ENCODE measurements at regions not wholly inside any gene's neighbourhood (a gene's known extent, or its start where the extent isn't known, plus 50 kb on each side); places are given as distances from the start of the nearest gene placed in this dataset.
A peak's percentile ranks its signal among the peaks of the same experiment; 100 is the strongest.
"Not testable (repeated sequence)": the region's sequence is repeated elsewhere in the genome, so short reads cannot be mapped to it uniquely, and the experiment has no call there.

GRCh38 chr10:36423821-36424248 lies 701.6 kb upstream of the ANKRD30A start:
- ATAC-seq (ENCODE audit: insufficient read depth, low FRiP score): no peak

GRCh38 chr10:36421992-36422391 lies 703.4 kb upstream of the ANKRD30A start:
- Histone ChIP-seq H3K27me3 (ENCODE audit: control insufficient read depth in 3 of 3, insufficient read depth in 3 of 3, low read length in 2 of 3) (no peaks in the 10 kb centered on the region), H3K27ac (ENCODE audit: low read depth in 1 of 2, low read length in 1 of 2) (no peak overlapping the region), H3K36me3 (ENCODE audit: control insufficient read depth in 4 of 4, insufficient read depth in 4 of 4, low read length in 4 of 4) (no peaks in the 10 kb centered on the region), H3K4me1 (ENCODE audit: control insufficient read depth in 5 of 5, insufficient read depth in 5 of 5, low read length in 5 of 5) (no peaks in the 10 kb centered on the region), H3K4me3 (no peak overlapping the region), H3K9me3 (ENCODE audit: control insufficient read depth in 4 of 4, insufficient read depth in 3 of 4, low read length in 3 of 4) (no peaks in the 10 kb centered on the region), H3K9ac (ENCODE audit: insufficient read depth in 1 of 2, low read length in 2 of 2) (no peak overlapping the region)
- no peak for DNase-seq
- TF ChIP-seq CTCF (IDR thresholded peaks at IDR 0.05; ENCODE audit: control extremely low read depth, extremely low read depth): no peak
- no peak for ATAC-seq (ENCODE audit: insufficient read depth, low FRiP score)

More at GRCh38 chr10:36423821-36424248, 701.6 kb upstream of the ANKRD30A start:
- peak in 1 of 3 donors; percentile 6 for DNase-seq
- Histone ChIP-seq H3K36me3 (ENCODE audit: control insufficient read depth in 4 of 4, insufficient read depth in 4 of 4, low read length in 4 of 4) (no peaks in the 10 kb centered on the region), H3K4me3 (no peak overlapping the region), H3K4me1 (ENCODE audit: control insufficient read depth in 5 of 5, insufficient read depth in 5 of 5, low read length in 5 of 5) (no peaks in the 10 kb centered on the region), H3K9me3 (ENCODE audit: control insufficient read depth in 4 of 4, insufficient read depth in 3 of 4, low read length in 3 of 4) (peaks cover 0 to 2% (median 0%) of the 10 kb centered on the region in 4 donors), H3K27ac (ENCODE audit: low read depth in 1 of 2, low read length in 1 of 2) (no peak overlapping the region), H3K27me3 (ENCODE audit: control insufficient read depth in 3 of 3, insufficient read depth in 3 of 3, low read length in 2 of 3) (no peaks in the 10 kb centered on the region), H3K9ac (ENCODE audit: insufficient read depth in 1 of 2, low read length in 2 of 2) (no peak overlapping the region)
- WGBS, 2 donors: 63 to 75% methylated on average over 3 of the region's 3 CpGs
- TF ChIP-seq CTCF (IDR thresholded peaks at IDR 0.05; ENCODE audit: control extremely low read depth, extremely low read depth): no peak

GRCh38 chr10:36416513-36416912 lies 708.9 kb upstream of the ANKRD30A start:
- ATAC-seq (ENCODE audit: insufficient read depth, low FRiP score) (no peak), DNase-seq (no peak)
- no peak overlapping the region for H3K27ac ChIP-seq (ENCODE audit: low read depth in 1 of 2, low read length in 1 of 2)
- WGBS, 2 donors: 37 to 39% methylated on average over 1 of the region's 1 CpG
- no peaks in the 10 kb centered on the region for H3K36me3 ChIP-seq (ENCODE audit: control insufficient read depth in 4 of 4, insufficient read depth in 4 of 4, low read length in 4 of 4)
- no peak overlapping the region for H3K4me3 ChIP-seq
- H3K4me1 ChIP-seq (ENCODE audit: control insufficient read depth in 5 of 5, insufficient read depth in 5 of 5, low read length in 5 of 5): no peaks in the 10 kb centered on the region
- H3K9ac ChIP-seq (ENCODE audit: insufficient read depth in 1 of 2, low read length in 2 of 2): no peak overlapping the region
- TF ChIP-seq CTCF (IDR thresholded peaks at IDR 0.05; ENCODE audit: control extremely low read depth, extremely low read depth): no peak
- H3K27me3 ChIP-seq (ENCODE audit: control insufficient read depth in 3 of 3, insufficient read depth in 3 of 3, low read length in 2 of 3): no peaks in the 10 kb centered on the region
- H3K9me3 ChIP-seq (ENCODE audit: control insufficient read depth in 4 of 4, insufficient read depth in 3 of 4, low read length in 3 of 4): peaks cover 0 to 5% (median under 1%) of the 10 kb centered on the region in 4 donors

GRCh38 chr10:36412942-36413341 lies 712.5 kb upstream of the ANKRD30A start:
- no peaks in the 10 kb centered on the region for H3K27me3 ChIP-seq (ENCODE audit: control insufficient read depth in 3 of 3, insufficient read depth in 3 of 3, low read length in 2 of 3)
- H3K36me3 ChIP-seq (ENCODE audit: control insufficient read depth in 4 of 4, insufficient read depth in 4 of 4, low read length in 4 of 4): no peaks in the 10 kb centered on the region
- H3K4me1 ChIP-seq (ENCODE audit: control insufficient read depth in 5 of 5, insufficient read depth in 5 of 5, low read length in 5 of 5): no peaks in the 10 kb centered on the region
- H3K9ac ChIP-seq (ENCODE audit: insufficient read depth in 1 of 2, low read length in 2 of 2): no peak overlapping the region
- 91 to 94% methylated on average over 1 of the region's 1 CpG for WGBS, 2 donors
- TF ChIP-seq CTCF (IDR thresholded peaks at IDR 0.05; ENCODE audit: control extremely low read depth, extremely low read depth): no peak
- no peak overlapping the region for H3K4me3 ChIP-seq
- DNase-seq (no peak), ATAC-seq (ENCODE audit: insufficient read depth, low FRiP score) (no peak)
- H3K27ac ChIP-seq (ENCODE audit: low read depth in 1 of 2, low read length in 1 of 2): no peak overlapping the region
- H3K9me3 ChIP-seq (ENCODE audit: control insufficient read depth in 4 of 4, insufficient read depth in 3 of 4, low read length in 3 of 4): peaks cover 0 to 5% (median under 1%) of the 10 kb centered on the region in 4 donors

GRCh38 chr10:36400238-36400637 lies 725.2 kb upstream of the ANKRD30A start:
- DNase-seq; H3K36me3 ChIP-seq (ENCODE audit: control insufficient read depth in 4 of 4, insufficient read depth in 4 of 4, low read length in 4 of 4); H3K9me3 ChIP-seq (ENCODE audit: control insufficient read depth in 4 of 4, insufficient read depth in 3 of 4, low read length in 3 of 4); H3K27ac ChIP-seq (ENCODE audit: low read depth in 1 of 2, low read length in 1 of 2); H3K9ac ChIP-seq (ENCODE audit: insufficient read depth in 1 of 2, low read length in 2 of 2); H3K4me1 ChIP-seq (ENCODE audit: control insufficient read depth in 5 of 5, insufficient read depth in 5 of 5, low read length in 5 of 5); H3K27me3 ChIP-seq (ENCODE audit: control insufficient read depth in 3 of 3, insufficient read depth in 3 of 3, low read length in 2 of 3); H3K4me3 ChIP-seq; ATAC-seq (ENCODE audit: insufficient read depth, low FRiP score): not testable (repeated sequence)
- WGBS, 2 donors: 56 to 75% methylated on average over 6 to 8 of the region's 8 CpGs
